Calu3 (cell line): ENCODE measurements at regions not wholly inside any gene's neighbourhood (a gene's known extent, or its start where the extent isn't known, plus 50 kb on each side); places are given as distances from the start of the nearest gene placed in this dataset.

Experiments
- BruUV-seq: library from RNA; stranded (reverse); fragments of 400-500 nt; replicated peaks from 2 replicates; lab custom pipeline; 2021; lab: Mats Ljungman, UMichigan
- CTCF ChIA-PET: fragments of 300-600 bp; sonication (Branson Sonifier 250); formaldehyde crosslinking; loops from one replicate; lab custom pipeline; 2022; ENCODE audit warnings: antibody characterized with exemption; lab: Charles Lee
- DNase-seq: peaks from one replicate; pipeline ENCODE4 v3.0.0; 2022
- H3K27ac Mint-ChIP-seq: one replicate; pipeline ENCODE4 v1.8.0; 2022; ENCODE audit warnings: mixed read lengths; ENCODE audit not compliant: unreplicated experiment
- H3K27me3 Mint-ChIP-seq: one replicate; pipeline ENCODE4 v1.8.0; 2022; ENCODE audit warnings: mixed read lengths; ENCODE audit not compliant: unreplicated experiment
- H3K36me3 Mint-ChIP-seq: one replicate; pipeline ENCODE4 v1.8.0; 2022; ENCODE audit warnings: mild to moderate bottlenecking, moderate library complexity, mixed read lengths; ENCODE audit not compliant: insufficient read depth, unreplicated experiment
- H3K4me1 Mint-ChIP-seq: one replicate; pipeline ENCODE4 v1.8.0; 2022; ENCODE audit warnings: mild to moderate bottlenecking, low read depth, mixed read lengths; ENCODE audit not compliant: unreplicated experiment
- H3K4me3 Mint-ChIP-seq: one replicate; pipeline ENCODE4 v1.8.0; 2022; ENCODE audit warnings: mild to moderate bottlenecking, low read depth, moderate library complexity, mixed read lengths; ENCODE audit not compliant: unreplicated experiment
- H3K9me3 Mint-ChIP-seq: one replicate; pipeline ENCODE4 v1.8.0; 2022; ENCODE audit warnings: low read depth, mixed read lengths; ENCODE audit not compliant: unreplicated experiment
- intact Hi-C: fragments of 100-400 bp; cut with micrococcal nuclease; formaldehyde crosslinking; loops from one replicate; pipeline ENCODE4 v1.10.0; 2022; ENCODE audit not compliant: unreplicated experiment
- TF ChIP-seq, protein P1 (sequence below): fragments of 200-600 bp; IDR thresholded peaks from one replicate; pipeline ENCODE4 v1.8.0; 2022; ENCODE audit warnings: antibody characterized with exemption; ENCODE audit not compliant: unreplicated experiment

DNA sequence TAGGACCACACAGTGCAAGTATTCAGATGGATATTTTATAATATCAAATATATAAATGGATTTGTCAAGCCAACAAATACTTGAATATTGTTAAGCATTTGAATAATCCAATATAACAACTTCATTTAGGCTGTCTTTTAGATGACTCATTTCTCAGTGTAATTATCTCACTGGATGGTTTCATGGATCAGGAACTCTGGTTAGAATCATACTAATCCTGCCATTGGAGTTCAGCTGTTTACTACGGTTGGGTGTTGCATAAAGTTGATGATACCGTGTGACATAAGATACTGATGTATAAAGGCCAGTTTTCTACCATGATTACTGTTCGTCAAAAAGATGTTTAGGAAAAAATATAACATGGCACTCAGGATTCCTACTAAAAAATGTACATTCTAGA, 196.3 kb downstream of the TSHZ3 start:
- H3K27ac Mint-ChIP-seq: no peak overlapping the region
- no peaks in the 10 kb centered on the region for H3K4me1 Mint-ChIP-seq
- intact Hi-C loops: no loop called here
- no peaks in the 10 kb centered on the region for H3K27me3 Mint-ChIP-seq
- H3K9me3 Mint-ChIP-seq: peaks cover 15% of the 10 kb centered on the region
- H3K4me3 Mint-ChIP-seq: no peak overlapping the region
- TF ChIP-seq, protein P1, sequence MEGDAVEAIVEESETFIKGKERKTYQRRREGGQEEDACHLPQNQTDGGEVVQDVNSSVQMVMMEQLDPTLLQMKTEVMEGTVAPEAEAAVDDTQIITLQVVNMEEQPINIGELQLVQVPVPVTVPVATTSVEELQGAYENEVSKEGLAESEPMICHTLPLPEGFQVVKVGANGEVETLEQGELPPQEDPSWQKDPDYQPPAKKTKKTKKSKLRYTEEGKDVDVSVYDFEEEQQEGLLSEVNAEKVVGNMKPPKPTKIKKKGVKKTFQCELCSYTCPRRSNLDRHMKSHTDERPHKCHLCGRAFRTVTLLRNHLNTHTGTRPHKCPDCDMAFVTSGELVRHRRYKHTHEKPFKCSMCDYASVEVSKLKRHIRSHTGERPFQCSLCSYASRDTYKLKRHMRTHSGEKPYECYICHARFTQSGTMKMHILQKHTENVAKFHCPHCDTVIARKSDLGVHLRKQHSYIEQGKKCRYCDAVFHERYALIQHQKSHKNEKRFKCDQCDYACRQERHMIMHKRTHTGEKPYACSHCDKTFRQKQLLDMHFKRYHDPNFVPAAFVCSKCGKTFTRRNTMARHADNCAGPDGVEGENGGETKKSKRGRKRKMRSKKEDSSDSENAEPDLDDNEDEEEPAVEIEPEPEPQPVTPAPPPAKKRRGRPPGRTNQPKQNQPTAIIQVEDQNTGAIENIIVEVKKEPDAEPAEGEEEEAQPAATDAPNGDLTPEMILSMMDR: no peak
- no TSS peak for BruUV-seq
- CTCF ChIA-PET: no interaction called here
- no peak for DNase-seq
- no peaks in the 10 kb centered on the region for H3K36me3 Mint-ChIP-seq

DNA sequence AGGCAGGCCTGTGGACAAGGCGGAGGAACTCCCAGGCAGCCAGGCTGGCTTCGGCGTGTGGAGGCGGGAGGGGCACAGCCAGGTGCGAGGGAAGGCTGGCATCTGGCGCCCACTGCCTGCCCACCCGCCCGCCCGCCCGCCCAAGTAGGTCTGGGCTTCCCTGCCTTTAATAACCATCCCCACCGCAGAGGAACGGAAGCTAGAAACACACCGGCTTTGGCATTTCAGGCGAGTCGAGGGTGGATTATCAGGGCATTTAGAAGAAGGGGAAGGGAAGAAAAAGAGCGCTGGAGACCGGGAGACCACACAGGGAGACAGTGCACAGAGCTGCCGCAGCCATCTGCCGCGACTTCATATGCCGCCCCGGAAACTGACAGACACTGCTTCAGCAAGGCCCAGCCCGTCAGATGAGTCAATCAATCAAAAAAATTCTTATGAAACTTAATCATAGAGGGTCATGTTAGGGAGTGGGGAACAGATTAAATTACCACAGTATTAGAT, 199.7 kb downstream of the TSHZ3 start:
- peaks cover 7% of the 10 kb centered on the region for H3K9me3 Mint-ChIP-seq
- no peak overlapping the region for H3K27ac Mint-ChIP-seq
- H3K36me3 Mint-ChIP-seq: no peaks in the 10 kb centered on the region
- no peaks in the 10 kb centered on the region for H3K4me1 Mint-ChIP-seq
- intact Hi-C loops: no loop called here
- H3K4me3 Mint-ChIP-seq: no peak overlapping the region
- BruUV-seq: no TSS peak
- TF ChIP-seq, protein P1: no peak
- no peaks in the 10 kb centered on the region for H3K27me3 Mint-ChIP-seq
- DNase-seq: no peak
- CTCF ChIA-PET: no interaction called here

DNA sequence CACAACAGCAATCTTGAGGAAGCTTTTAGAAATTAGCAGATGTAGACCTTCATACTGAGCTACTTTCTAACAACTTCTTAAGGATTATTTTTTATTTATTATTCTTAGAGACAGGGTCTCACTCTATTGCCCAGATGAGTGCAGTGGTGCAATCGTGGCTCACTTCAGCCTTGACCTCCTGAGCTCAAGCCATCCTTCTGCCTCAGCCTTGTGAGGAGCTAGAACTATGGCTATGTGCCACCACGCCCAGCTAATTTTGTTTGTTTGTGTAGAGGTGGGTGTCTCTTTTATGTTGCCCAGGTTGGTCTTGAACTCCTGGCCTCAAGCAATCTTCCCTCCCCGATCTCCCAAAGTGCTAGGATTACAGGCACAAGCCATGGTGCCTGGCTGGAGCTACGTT, 200.6 kb downstream of the TSHZ3 start:
- Mint-ChIP-seq H3K36me3 (no peaks in the 10 kb centered on the region), H3K27me3 (no peaks in the 10 kb centered on the region), H3K4me3 (no peak overlapping the region), H3K9me3 (peaks cover 9% of the 10 kb centered on the region), H3K27ac (no peak overlapping the region), H3K4me1 (no peaks in the 10 kb centered on the region)
- DNase-seq: no peak
- BruUV-seq: no TSS peak
- TF ChIP-seq, protein P1: no peak
- intact Hi-C loops: no loop called here
- CTCF ChIA-PET: no interaction called here

DNA sequence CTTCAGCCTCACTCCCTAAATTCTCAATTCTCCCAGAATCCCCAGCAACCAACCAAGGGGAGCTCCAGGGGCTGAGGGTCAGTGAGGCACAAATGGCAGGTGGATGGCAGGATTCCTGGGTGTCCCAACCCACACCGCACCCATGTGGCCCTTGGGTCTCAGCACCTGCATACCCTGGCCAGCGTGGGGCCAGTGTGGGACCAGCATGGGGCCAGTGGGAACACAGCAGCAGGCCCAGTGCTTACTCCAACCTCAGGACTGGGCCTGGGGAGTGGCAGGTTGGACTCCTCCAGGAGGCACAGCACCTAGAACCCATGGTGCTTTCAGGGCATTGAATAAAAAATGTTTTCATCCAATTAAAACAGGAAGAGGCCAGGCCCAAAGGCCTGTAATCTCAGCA, 202.0 kb downstream of the TSHZ3 start:
- Mint-ChIP-seq H3K27me3 (no peaks in the 10 kb centered on the region), H3K27ac (no peak overlapping the region), H3K4me1 (no peaks in the 10 kb centered on the region), H3K4me3 (no peak overlapping the region), H3K36me3 (no peaks in the 10 kb centered on the region), H3K9me3 (peaks cover 12% of the 10 kb centered on the region)
- CTCF ChIA-PET: no interaction called here
- DNase-seq: no peak
- BruUV-seq: no TSS peak
- TF ChIP-seq, protein P1: no peak
- intact Hi-C loops: no loop called here
